PC-3 (cell line): ENCODE measurements at regions not wholly inside any gene's neighbourhood (a gene's known extent, or its start where the extent isn't known, plus 50 kb on each side); places are given as distances from the start of the nearest gene placed in this dataset.

ENCODE experiments used
- ATAC-seq: fragments of 200-7000 bp; cut with Tn5 transposase; 2 replicates; pipeline ENCODE4 v1.9.1; 2020; ENCODE audit warnings: mild to moderate bottlenecking, moderate library complexity
- BruUV-seq: library from RNA; stranded (reverse); fragments of 400-500 nt; replicated peaks from 2 replicates; lab custom pipeline; 2021; lab: Mats Ljungman, UMichigan
- CTCF ChIA-PET: fragments of 300-600 bp; sonication (Branson Sonifier 250); formaldehyde crosslinking; loops from one replicate; lab custom pipeline; 2022; ENCODE audit warnings: antibody characterized with exemption; lab: Charles Lee
- POLR2A ChIA-PET: fragments of 300-600 bp; sonication (Branson Sonifier 250); formaldehyde crosslinking; loops from one replicate; lab custom pipeline; 2022; ENCODE audit warnings: antibody characterized with exemption; ENCODE audit not compliant: unreplicated experiment; lab: Charles Lee
- DNase-seq: peaks from one replicate; pipeline ENCODE4 v3.0.0-alpha.2; 2015
- H2AFZ ChIP-seq: fragments of 300-600 bp; sonication (generic); 2 replicates; pipeline ENCODE4 v1.6.0; 2016; ENCODE audit warnings: antibody characterized with exemption, low read length
- H3F3A ChIP-seq: fragments of 300-600 bp; sonication (generic); one replicate; pipeline ENCODE4 v1.6.0; 2017; ENCODE audit warnings: antibody characterized with exemption, low read length, control low read depth, mild to moderate bottlenecking; ENCODE audit not compliant: unreplicated experiment
- H3K27ac ChIP-seq: fragments of 300-600 bp; sonication (generic); 2 replicates; pipeline ENCODE4 v1.5.1; 2016; ENCODE audit warnings: mild to moderate bottlenecking, low read length
- H3K27me3 ChIP-seq: fragments of 300-600 bp; sonication (generic); 2 replicates; pipeline ENCODE4 v1.6.1; 2016; ENCODE audit warnings: low read length, mixed read lengths
- H3K36me3 ChIP-seq: fragments of 300-600 bp; sonication (generic); 2 replicates; pipeline ENCODE4 v1.6.1; 2016; ENCODE audit warnings: low read depth, mixed run types, low read length, mixed read lengths
- H3K4me1 ChIP-seq: fragments of 300-600 bp; sonication (generic); 2 replicates; pipeline ENCODE4 v1.5.1; 2016; ENCODE audit warnings: low read length; ENCODE audit not compliant: insufficient read depth
- H3K4me2 ChIP-seq: fragments of 300-600 bp; sonication (generic); 2 replicates; pipeline ENCODE4 v1.6.0; 2016; ENCODE audit warnings: low read length
- H3K4me3 ChIP-seq: fragments of 300-600 bp; sonication (generic); 2 replicates; pipeline ENCODE4 v1.5.1; 2016; ENCODE audit warnings: mild to moderate bottlenecking, low read length, mixed read lengths
- H3K79me2 ChIP-seq: fragments of 300-600 bp; sonication (generic); 2 replicates; pipeline ENCODE4 v1.6.1; 2017; ENCODE audit warnings: low read length, mixed read lengths
- H3K9ac ChIP-seq: fragments of 300-600 bp; sonication (generic); 2 replicates; pipeline ENCODE4 v1.6.0; 2016; ENCODE audit warnings: mild to moderate bottlenecking, low read length
- H3K9me2 ChIP-seq: fragments of 300-600 bp; sonication (generic); replicated peaks from 2 replicates; pipeline ENCODE4 v1.6.1; 2016; ENCODE audit warnings: mixed run types, low read length, mixed read lengths
- H3K9me3 ChIP-seq: fragments of 300-600 bp; sonication (generic); 2 replicates; pipeline ENCODE4 v1.6.1; 2016; ENCODE audit warnings: low read length, mixed read lengths
- H4K20me1 ChIP-seq: fragments of 300-600 bp; sonication (generic); 2 replicates; pipeline ENCODE4 v1.6.1; 2016; ENCODE audit warnings: low read length, mixed read lengths
- EZH2 ChIP-seq: fragments of 300-600 bp; sonication (generic); IDR thresholded peaks from one replicate; pipeline ENCODE4 v1.6.1; 2017; ENCODE audit warnings: antibody characterized with exemption, mild to moderate bottlenecking, low read length; ENCODE audit not compliant: unreplicated experiment
- EZH2phosphoT487 ChIP-seq: fragments of 300-600 bp; sonication (generic); IDR thresholded peaks from 2 replicates; pipeline ENCODE4 v1.6.1; 2018; ENCODE audit warnings: mild to moderate bottlenecking, antibody characterized with exemption, low read length, borderline replicate concordance
- intact Hi-C: fragments of 100-400 bp; cut with micrococcal nuclease; formaldehyde crosslinking; loops from 2 replicates; pipeline ENCODE4 v1.9.0; 2023
- TF ChIP-seq, protein P1 (sequence below): fragments of 300-600 bp; sonication (generic); conservative IDR thresholded peaks from 2 replicates; pipeline ENCODE4 v1.5.1; 2017; ENCODE audit warnings: antibody characterized with exemption, low read depth, mild to moderate bottlenecking, low read length

DNA sequence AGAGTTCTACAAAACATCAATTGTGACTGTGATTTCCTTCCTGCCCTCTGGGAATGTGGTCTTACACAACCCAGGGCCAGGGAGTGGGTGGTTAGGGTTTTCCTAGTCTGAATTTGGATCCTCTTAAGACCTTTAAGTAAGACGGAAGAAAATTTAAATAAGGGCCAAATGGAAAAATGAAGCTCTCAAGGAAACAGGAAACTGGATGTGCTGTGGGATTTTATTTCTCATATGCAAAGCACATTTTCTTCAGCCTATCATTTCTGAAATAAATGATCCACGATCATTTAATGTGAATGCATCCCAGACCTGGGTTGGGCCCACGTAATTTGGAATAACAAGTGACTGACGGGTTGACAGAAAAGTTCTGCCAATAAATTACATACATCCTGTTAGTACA, 243.6 kb downstream of the CLIC5 start:
- DNase-seq: no peak
- Histone ChIP-seq H3K9ac (no peak overlapping the region), H3K27me3 (no peaks in the 10 kb centered on the region; the same call in 1 of the 2 replicates), H3K9me2 (no peaks in the 10 kb centered on the region), H3K4me1 (no peaks in the 10 kb centered on the region), H3K4me2 (no peak overlapping the region), H4K20me1 (no peaks in the 10 kb centered on the region), H3F3A (no peaks in the 10 kb centered on the region), H3K4me3 (no peak overlapping the region), H2AFZ (no peak overlapping the region), H3K9me3 (no peaks in the 10 kb centered on the region), H3K79me2 (no peaks in the 10 kb centered on the region), H3K27ac (no peak overlapping the region), H3K36me3 (no peaks in the 10 kb centered on the region)
- ChIA-PET POLR2A (no interaction called here), CTCF (no interaction called here)
- no peak for ATAC-seq
- BruUV-seq: no TSS peak
- TF ChIP-seq EZH2 (no peak), EZH2phosphoT487 (no peak)
- TF ChIP-seq, protein P1, sequence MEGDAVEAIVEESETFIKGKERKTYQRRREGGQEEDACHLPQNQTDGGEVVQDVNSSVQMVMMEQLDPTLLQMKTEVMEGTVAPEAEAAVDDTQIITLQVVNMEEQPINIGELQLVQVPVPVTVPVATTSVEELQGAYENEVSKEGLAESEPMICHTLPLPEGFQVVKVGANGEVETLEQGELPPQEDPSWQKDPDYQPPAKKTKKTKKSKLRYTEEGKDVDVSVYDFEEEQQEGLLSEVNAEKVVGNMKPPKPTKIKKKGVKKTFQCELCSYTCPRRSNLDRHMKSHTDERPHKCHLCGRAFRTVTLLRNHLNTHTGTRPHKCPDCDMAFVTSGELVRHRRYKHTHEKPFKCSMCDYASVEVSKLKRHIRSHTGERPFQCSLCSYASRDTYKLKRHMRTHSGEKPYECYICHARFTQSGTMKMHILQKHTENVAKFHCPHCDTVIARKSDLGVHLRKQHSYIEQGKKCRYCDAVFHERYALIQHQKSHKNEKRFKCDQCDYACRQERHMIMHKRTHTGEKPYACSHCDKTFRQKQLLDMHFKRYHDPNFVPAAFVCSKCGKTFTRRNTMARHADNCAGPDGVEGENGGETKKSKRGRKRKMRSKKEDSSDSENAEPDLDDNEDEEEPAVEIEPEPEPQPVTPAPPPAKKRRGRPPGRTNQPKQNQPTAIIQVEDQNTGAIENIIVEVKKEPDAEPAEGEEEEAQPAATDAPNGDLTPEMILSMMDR: no peak
- intact Hi-C loops: no loop called here

DNA sequence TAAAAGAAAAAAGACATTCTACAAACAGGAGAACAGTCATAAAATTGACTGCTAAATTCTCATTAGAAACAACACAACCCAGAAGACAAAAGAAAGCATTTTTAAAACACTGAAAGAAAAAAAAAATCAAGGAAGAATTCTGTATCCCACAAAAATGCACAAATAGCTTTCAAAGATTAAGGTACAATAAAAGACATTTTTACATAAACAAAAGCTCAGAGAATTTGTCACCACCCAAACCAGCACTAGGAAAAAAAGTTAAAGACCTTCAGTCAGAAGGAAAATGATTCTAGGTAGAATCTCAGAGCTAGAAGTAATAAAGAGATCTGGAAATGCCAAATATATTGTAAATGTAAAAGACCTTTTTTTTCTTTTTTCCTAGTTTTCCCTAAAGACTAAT, 252.4 kb downstream of the CLIC5 start:
- ChIA-PET CTCF (no interaction called here), POLR2A (interaction anchor here (0.6 kb wide), 1 partner anchor 48 kb away, joined by 3 read pairs; no protein-coding TSS in a partner anchor)
- Histone ChIP-seq H3K9me2 (no peaks in the 10 kb centered on the region), H2AFZ (no peak overlapping the region), H3K9ac (no peak overlapping the region), H3K27ac (no peak overlapping the region), H4K20me1 (no peaks in the 10 kb centered on the region), H3K4me3 (no peak overlapping the region), H3K36me3 (no peaks in the 10 kb centered on the region), H3K27me3 (no peaks in the 10 kb centered on the region), H3K9me3 (0 out of 2 replicates have a peak, but pooled peaks cover 4% of the 10 kb centered on the region), H3K4me1 (no peaks in the 10 kb centered on the region), H3K4me2 (no peak overlapping the region), H3F3A (no peaks in the 10 kb centered on the region), H3K79me2 (no peaks in the 10 kb centered on the region)
- intact Hi-C loops: no loop called here
- BruUV-seq: no TSS peak
- no peak for DNase-seq
- ATAC-seq: no peak
- TF ChIP-seq EZH2 (no peak), EZH2phosphoT487 (no peak)
- TF ChIP-seq, protein P1: no peak

DNA sequence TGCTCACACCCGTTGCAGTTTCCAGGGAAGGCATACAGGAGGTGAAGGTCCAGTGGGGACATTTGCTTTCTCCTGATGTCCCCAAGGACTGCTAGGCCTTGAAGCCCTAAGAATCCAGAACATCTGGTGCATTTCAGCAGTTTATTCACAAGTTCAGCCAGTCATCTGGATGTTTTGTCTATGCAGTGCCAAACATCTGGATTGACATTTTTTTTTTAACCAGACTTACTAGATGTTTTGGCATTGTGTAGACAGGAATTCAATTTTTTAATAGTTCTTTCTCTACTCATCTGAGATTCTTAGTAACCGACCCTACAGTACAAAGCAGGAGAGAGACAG, 256.2 kb downstream of the CLIC5 start:
- CTCF ChIA-PET: no interaction called here
- Histone ChIP-seq H4K20me1 (no peaks in the 10 kb centered on the region), H3K27me3 (no peaks in the 10 kb centered on the region), H3K4me1 (no peaks in the 10 kb centered on the region), H3K79me2 (no peaks in the 10 kb centered on the region), H3K9ac (no peak overlapping the region), H3K27ac (no peak overlapping the region), H3K9me2 (no peaks in the 10 kb centered on the region), H3K9me3 (0 out of 2 replicates have a peak, but pooled peaks cover 4% of the 10 kb centered on the region), H3K4me2 (no peak overlapping the region), H2AFZ (no peak overlapping the region), H3K36me3 (no peaks in the 10 kb centered on the region), H3F3A (no peaks in the 10 kb centered on the region), H3K4me3 (no peak overlapping the region)
- no TSS peak for BruUV-seq
- ATAC-seq: no peak
- POLR2A ChIA-PET: no interaction called here
- DNase-seq: no peak
- TF ChIP-seq, protein P1: no peak
- TF ChIP-seq EZH2: no peak
- TF ChIP-seq EZH2phosphoT487: no peak
- intact Hi-C loops: no loop called here
